ENCODE measurements at regions not wholly inside any gene's neighbourhood (a gene's known extent, or its start where the extent isn't known, plus 50 kb on each side); places are given as distances from the start of the nearest gene placed in this dataset.

DNA sequence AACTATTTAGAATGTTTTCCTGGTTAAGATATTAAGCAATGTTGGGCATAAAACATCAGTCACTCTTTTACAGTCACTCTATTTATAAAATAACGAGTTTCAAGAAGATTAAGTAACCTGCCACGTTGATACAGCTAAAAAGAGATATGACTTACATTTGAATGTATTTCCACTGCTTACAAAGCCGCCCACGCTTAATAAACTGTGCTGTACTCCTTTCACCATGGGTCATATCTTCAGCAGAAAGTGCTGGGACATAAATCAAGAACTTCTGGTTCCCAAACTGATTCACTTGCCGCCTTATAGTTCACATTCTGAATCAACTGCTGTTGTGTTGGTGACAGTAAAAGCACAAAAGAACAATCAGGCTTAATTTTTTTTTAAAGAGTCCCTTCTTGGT, 666.7 kb downstream of the NCAM2 start:
- H3K4me3 ChIP-seq (ENCODE audit: low read depth in 2 of 2, low read length in 1 of 2): no peak overlapping the region
- CTCF ChIA-PET: interaction anchor here (1.0 kb wide), 1 partner anchor 9 kb away, joined by 3 read pairs; no protein-coding TSS in a partner anchor

DNA sequence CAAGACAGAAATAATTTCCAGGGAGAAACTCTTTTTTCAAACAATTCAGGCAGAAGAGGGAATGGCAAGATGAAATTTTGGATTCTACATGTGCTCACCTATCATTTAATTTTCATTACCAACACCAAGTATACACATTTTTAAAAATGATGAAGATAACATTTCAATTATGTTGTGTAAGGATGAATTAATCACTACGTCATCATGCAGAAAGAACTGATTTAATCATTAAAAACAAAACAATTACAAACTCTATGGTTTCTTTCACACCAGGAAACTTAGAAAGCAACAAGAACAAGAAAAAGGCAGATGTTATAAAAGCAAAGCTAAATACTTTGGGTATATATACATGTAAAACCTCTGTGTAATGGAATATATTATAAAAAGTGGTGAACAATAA, 668.5 kb downstream of the NCAM2 start:
- Histone ChIP-seq H3K9ac (no peak overlapping the region), H3K79me2 (ENCODE audit: insufficient read depth) (no peaks in the 10 kb centered on the region), H3K4me1 (ENCODE audit: control insufficient read depth in 1 of 2, insufficient read depth in 2 of 2, low read depth in 1 of 2, low read length in 1 of 2) (no peaks in the 10 kb centered on the region), H3K9me2 (no peaks in the 10 kb centered on the region), H3K27me3 (ENCODE audit: insufficient read depth) (no peaks in the 10 kb centered on the region), H3K4me2 (no peak overlapping the region), H3K27ac (ENCODE audit: low read depth in 2 of 2, low read length in 1 of 2) (no peak overlapping the region), H4K20me1 (ENCODE audit: insufficient read depth) (no peaks in the 10 kb centered on the region), H3K9me3 (no peaks in the 10 kb centered on the region), H3F3A (replicated peaks; ENCODE audit: insufficient read depth) (no peaks in the 10 kb centered on the region), H3K4me3 (ENCODE audit: low read depth in 2 of 2, low read length in 1 of 2) (no peak overlapping the region), H2AFZ (ENCODE audit: low read depth) (peak overlapping the region; percentile 9; the same call in 1 of the 2 replicates), H3K36me3 (replicated peaks in 1 of 2; ENCODE audit: control insufficient read depth in 1 of 2, insufficient read depth in 2 of 2, low read length in 1 of 2) (no peaks in the 10 kb centered on the region)
- CTCF ChIA-PET: no interaction called here
- POLR2A ChIA-PET: no interaction called here
- WGBS (ENCODE audit: low lambda C conversion rate): 84% methylated on average over 1 of the region's 1 CpG
- TF ChIP-seq JUND (IDR thresholded peaks at IDR 0.05) (no peak), POLR2AphosphoS5 (IDR thresholded peaks at IDR 0.05; ENCODE audit: low read depth, low read length) (no peak), RCOR1 (IDR thresholded peaks at IDR 0.05; ENCODE audit: low read length) (no peak), GATA2 (CRISPR knock-in tag; IDR thresholded peaks at IDR 0.05) (no peak)
- DNase-seq: no peak

More for the DNA sequence above, 666.7 kb downstream of the NCAM2 start:
- Histone ChIP-seq H4K20me1 (ENCODE audit: insufficient read depth) (no peaks in the 10 kb centered on the region), H3K9me3 (no peaks in the 10 kb centered on the region), H3K27me3 (ENCODE audit: insufficient read depth) (no peaks in the 10 kb centered on the region), H2AFZ (ENCODE audit: low read depth) (no peak overlapping the region), H3K27ac (ENCODE audit: low read depth in 2 of 2, low read length in 1 of 2) (no peak overlapping the region), H3K9ac (no peak overlapping the region), H3K4me2 (no peak overlapping the region), H3F3A (replicated peaks; ENCODE audit: insufficient read depth) (no peaks in the 10 kb centered on the region), H3K9me2 (no peaks in the 10 kb centered on the region), H3K79me2 (ENCODE audit: insufficient read depth) (no peaks in the 10 kb centered on the region), H3K4me1 (ENCODE audit: control insufficient read depth in 1 of 2, insufficient read depth in 2 of 2, low read depth in 1 of 2, low read length in 1 of 2) (no peaks in the 10 kb centered on the region), H3K36me3 (replicated peaks in 1 of 2; ENCODE audit: control insufficient read depth in 1 of 2, insufficient read depth in 2 of 2, low read length in 1 of 2) (no peaks in the 10 kb centered on the region)
- no peak for DNase-seq
- WGBS (ENCODE audit: low lambda C conversion rate): 82% methylated on average over 5 of the region's 5 CpGs
- POLR2A ChIA-PET: no interaction called here
- TF ChIP-seq FOXJ3 (CRISPR knock-in tag; IDR thresholded peaks at IDR 0.05) (no peak), RAD21 (IDR thresholded peaks at IDR 0.05; ENCODE audit: low read length) (no peak), JUND (IDR thresholded peaks at IDR 0.05) (no peak), NRF1 (IDR thresholded peaks at IDR 0.05; ENCODE audit: low read depth, low read length) (no peak), RXRA (IDR thresholded peaks at IDR 0.05; ENCODE audit: borderline replicate concordance, low read depth) (no peak), EZH2phosphoT487 (IDR thresholded peaks at IDR 0.05; ENCODE audit: borderline replicate concordance, low read depth) (no peak), RCOR1 (IDR thresholded peaks at IDR 0.05; ENCODE audit: low read length) (no peak), FOXM1 (IDR thresholded peaks at IDR 0.05; ENCODE audit: low read depth) (no peak)
- TF ChIP-seq, protein P1, sequence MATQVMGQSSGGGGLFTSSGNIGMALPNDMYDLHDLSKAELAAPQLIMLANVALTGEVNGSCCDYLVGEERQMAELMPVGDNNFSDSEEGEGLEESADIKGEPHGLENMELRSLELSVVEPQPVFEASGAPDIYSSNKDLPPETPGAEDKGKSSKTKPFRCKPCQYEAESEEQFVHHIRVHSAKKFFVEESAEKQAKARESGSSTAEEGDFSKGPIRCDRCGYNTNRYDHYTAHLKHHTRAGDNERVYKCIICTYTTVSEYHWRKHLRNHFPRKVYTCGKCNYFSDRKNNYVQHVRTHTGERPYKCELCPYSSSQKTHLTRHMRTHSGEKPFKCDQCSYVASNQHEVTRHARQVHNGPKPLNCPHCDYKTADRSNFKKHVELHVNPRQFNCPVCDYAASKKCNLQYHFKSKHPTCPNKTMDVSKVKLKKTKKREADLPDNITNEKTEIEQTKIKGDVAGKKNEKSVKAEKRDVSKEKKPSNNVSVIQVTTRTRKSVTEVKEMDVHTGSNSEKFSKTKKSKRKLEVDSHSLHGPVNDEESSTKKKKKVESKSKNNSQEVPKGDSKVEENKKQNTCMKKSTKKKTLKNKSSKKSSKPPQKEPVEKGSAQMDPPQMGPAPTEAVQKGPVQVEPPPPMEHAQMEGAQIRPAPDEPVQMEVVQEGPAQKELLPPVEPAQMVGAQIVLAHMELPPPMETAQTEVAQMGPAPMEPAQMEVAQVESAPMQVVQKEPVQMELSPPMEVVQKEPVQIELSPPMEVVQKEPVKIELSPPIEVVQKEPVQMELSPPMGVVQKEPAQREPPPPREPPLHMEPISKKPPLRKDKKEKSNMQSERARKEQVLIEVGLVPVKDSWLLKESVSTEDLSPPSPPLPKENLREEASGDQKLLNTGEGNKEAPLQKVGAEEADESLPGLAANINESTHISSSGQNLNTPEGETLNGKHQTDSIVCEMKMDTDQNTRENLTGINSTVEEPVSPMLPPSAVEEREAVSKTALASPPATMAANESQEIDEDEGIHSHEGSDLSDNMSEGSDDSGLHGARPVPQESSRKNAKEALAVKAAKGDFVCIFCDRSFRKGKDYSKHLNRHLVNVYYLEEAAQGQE (IDR thresholded peaks at IDR 0.05; ENCODE audit: low read depth, low read length): no peak
- TF ChIP-seq, protein P2, sequence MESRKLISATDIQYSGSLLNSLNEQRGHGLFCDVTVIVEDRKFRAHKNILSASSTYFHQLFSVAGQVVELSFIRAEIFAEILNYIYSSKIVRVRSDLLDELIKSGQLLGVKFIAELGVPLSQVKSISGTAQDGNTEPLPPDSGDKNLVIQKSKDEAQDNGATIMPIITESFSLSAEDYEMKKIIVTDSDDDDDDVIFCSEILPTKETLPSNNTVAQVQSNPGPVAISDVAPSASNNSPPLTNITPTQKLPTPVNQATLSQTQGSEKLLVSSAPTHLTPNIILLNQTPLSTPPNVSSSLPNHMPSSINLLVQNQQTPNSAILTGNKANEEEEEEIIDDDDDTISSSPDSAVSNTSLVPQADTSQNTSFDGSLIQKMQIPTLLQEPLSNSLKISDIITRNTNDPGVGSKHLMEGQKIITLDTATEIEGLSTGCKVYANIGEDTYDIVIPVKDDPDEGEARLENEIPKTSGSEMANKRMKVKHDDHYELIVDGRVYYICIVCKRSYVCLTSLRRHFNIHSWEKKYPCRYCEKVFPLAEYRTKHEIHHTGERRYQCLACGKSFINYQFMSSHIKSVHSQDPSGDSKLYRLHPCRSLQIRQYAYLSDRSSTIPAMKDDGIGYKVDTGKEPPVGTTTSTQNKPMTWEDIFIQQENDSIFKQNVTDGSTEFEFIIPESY (IDR thresholded peaks at IDR 0.05; ENCODE audit: borderline replicate concordance, low read depth): no peak

All from SK-N-SH (cell line).